Right lobe of liver (tissue), 6 donors: ENCODE measurements at regions not wholly inside any gene's neighbourhood (a gene's known extent, or its start where the extent isn't known, plus 50 kb on each side); places are given as distances from the start of the nearest gene placed in this dataset.

Source experiments
- ATAC-seq, 4 donors: fragments of 200-7000 bp; cut with Tn5 transposase; one replicate each; pipeline ENCODE4 v1.9.1; 2020; ENCODE audit warnings: mild to moderate bottlenecking in 4 of 4, moderate library complexity in 4 of 4
- DNase-seq, 3 donors: peaks; one replicate each; pipeline ENCODE4 v3.0.0-alpha.2; 2020
- H3K27ac ChIP-seq, 3 donors: fragments of 200-600 bp; one replicate each; pipeline ENCODE4 v1.8.0; 2022
- H3K27me3 ChIP-seq, 2 donors: fragments of 200-600 bp; one replicate each; pipeline ENCODE4 v1.8.0; 2022
- H3K36me3 ChIP-seq, 4 donors: fragments of 200-600 bp; sonication (generic) in 1 of 4; one replicate each; pipeline versions ENCODE4 v1.5.1 to v1.8.0; 2017 to 2022; ENCODE audit warnings: control low read depth in 1 of 4
- H3K4me1 ChIP-seq, 4 donors: fragments of 200-600 bp; sonication (generic) in 1 of 4; one replicate each; pipeline versions ENCODE4 v1.5.1 to v1.8.0; 2017 to 2022; ENCODE audit warnings: control low read depth in 1 of 4
- H3K4me3 ChIP-seq, 3 donors: fragments of 200-600 bp; one replicate each; pipeline ENCODE4 v1.8.0; 2022
- H3K9me3 ChIP-seq, 4 donors: fragments of 200-600 bp; sonication (generic) in 1 of 4; one replicate each; pipeline versions ENCODE4 v1.5.1 to v1.8.0; 2017 to 2022; ENCODE audit warnings: control low read depth in 1 of 4
- CTCF ChIP-seq, 4 donors: fragments of 200-600 bp in 3 of 4; fragments of 450-650 bp in 1 of 4; IDR thresholded peaks; one replicate each; pipeline versions ENCODE4 v1.5.1 to v1.8.0; 2016 to 2022; ENCODE audit warnings: antibody characterized with exemption in 4 of 4, mild to moderate bottlenecking in 2 of 4
- POLR2A ChIP-seq: fragments of 450-650 bp; IDR thresholded peaks from one replicate; pipeline ENCODE4 v1.6.1; 2017; ENCODE audit warnings: antibody characterized with exemption, mild to moderate bottlenecking
- WGBS: methylation state at CpG from one replicate; pipeline ENCODE4 v1.1.6; 2018; ENCODE audit warnings: low coverage, low lambda C conversion rate; ENCODE audit not compliant: insufficient coverage; ENCODE audit errors: missing lambda C conversion rate; 5-methylcytosine and 5-hydroxymethylcytosine counted together
- intact Hi-C, 2 donors: fragments of 100-400 bp; cut with DNase I; formaldehyde crosslinking; loops; one replicate each; pipeline versions ENCODE4 v1.11.2 to v1.14.1; 2022
- donor health status: DM: no; HTN: yes; CAD: no.
- donor health status: DM: no; HTN: no; CAD: no.
- donor health status: DM: no; HTN: no; CAD: no.
- donor health status: DM: no; HTN: yes; CAD: no.
- donor health status: DM: no; HTN: yes; CAD: no.

GRCh38 chr18:26650310-26651268 is 102.2 kb upstream of the KCTD1 start:
- WGBS, result 34% methylated on average over 6 of the region's 6 CpGs
- Histone ChIP-seq H3K27me3 (no peaks in the 10 kb centered on the region), H3K9me3 (no peaks in the 10 kb centered on the region), H3K36me3 (no peaks in the 10 kb centered on the region), H3K4me3 (no peak overlapping the region), H3K4me1 (peaks cover 0 to 4% (median 0%) of the 10 kb centered on the region in 4 donors), H3K27ac (no peak overlapping the region)
- intact Hi-C loops, result loop anchor here (10.0 kb wide), 2 partner anchors 104 to 124 kb away; no protein-coding TSS in a partner anchor
- ATAC-seq (no peak), DNase-seq (no peak)
- TF ChIP-seq CTCF (IDR thresholded peaks at IDR 0.05), result no peak
- no peak for TF ChIP-seq POLR2A

GRCh38 chr18:26649193-26649543 is 100.8 kb upstream of the KCTD1 start:
- intact Hi-C loops, result no loop called here
- Histone ChIP-seq H3K27ac (no peak overlapping the region), H3K36me3 (no peaks in the 10 kb centered on the region), H3K4me3 (no peak overlapping the region), H3K27me3 (no peaks in the 10 kb centered on the region), H3K4me1 (no peaks in the 10 kb centered on the region), H3K9me3 (no peaks in the 10 kb centered on the region)
- 19% methylated on average over 3 of the region's 6 CpGs for WGBS
- ATAC-seq (no peak), DNase-seq (no peak)
- TF ChIP-seq POLR2A, result no peak
- no peak for TF ChIP-seq CTCF (IDR thresholded peaks at IDR 0.05)

GRCh38 chr18:26648509-26649192 is 100.3 kb upstream of the KCTD1 start:
- H3K4me3 ChIP-seq, result no peak overlapping the region
- intact Hi-C loops, result no loop called here
- ATAC-seq (no peak), DNase-seq (no peak)
- no peaks in the 10 kb centered on the region for H3K4me1 ChIP-seq
- H3K36me3 ChIP-seq, result no peaks in the 10 kb centered on the region
- H3K9me3 ChIP-seq, result no peaks in the 10 kb centered on the region
- no peak for TF ChIP-seq POLR2A
- TF ChIP-seq CTCF (IDR thresholded peaks at IDR 0.05), result no peak
- WGBS, result 82% methylated on average over 4 of the region's 6 CpGs
- no peak overlapping the region for H3K27ac ChIP-seq
- H3K27me3 ChIP-seq, result no peaks in the 10 kb centered on the region

- H3K27me3 ChIP-seq, result no peaks in the 10 kb centered on the region
- H3K27ac ChIP-seq, result no peak overlapping the region
- no peak for TF ChIP-seq POLR2A
- no peak for TF ChIP-seq CTCF (IDR thresholded peaks at IDR 0.05)
- ATAC-seq, result no peak
- no peak for DNase-seq
- H3K4me1 ChIP-seq, result no peaks in the 10 kb centered on the region
- no peaks in the 10 kb centered on the region for H3K36me3 ChIP-seq
- H3K9me3 ChIP-seq, result no peaks in the 10 kb centered on the region
- WGBS, result 60% methylated on average over 1 of the region's 4 CpGs
- intact Hi-C loops, result no loop called here
- no peak overlapping the region for H3K4me3 ChIP-seq
These were observed 98.5 kb upstream of the KCTD1 start for GRCh38 chr18:26646901-26647300.
